Osteocyte (in vitro differentiated cells): ENCODE measurements at regions not wholly inside any gene's neighbourhood (a gene's known extent, or its start where the extent isn't known, plus 50 kb on each side); places are given as distances from the start of the nearest gene placed in this dataset.

Experiments
- DNase-seq: peaks from one replicate; pipeline ENCODE4 v3.0.0; 2021; ENCODE audit warnings: mixed read lengths; ENCODE audit not compliant: unreplicated experiment; ENCODE audit errors: extremely low spot score
- H3K27ac Mint-ChIP-seq: one replicate; pipeline ENCODE4 v1.8.0; 2021; ENCODE audit warnings: mild to moderate bottlenecking, mixed read lengths; ENCODE audit not compliant: unreplicated experiment
- H3K27me3 Mint-ChIP-seq: one replicate; pipeline ENCODE4 v1.8.0; 2021; ENCODE audit warnings: mixed read lengths; ENCODE audit not compliant: unreplicated experiment
- H3K36me3 Mint-ChIP-seq: one replicate; pipeline ENCODE4 v1.8.0; 2021; ENCODE audit warnings: mixed read lengths; ENCODE audit not compliant: unreplicated experiment
- H3K4me1 Mint-ChIP-seq: one replicate; pipeline ENCODE4 v1.8.0; 2021; ENCODE audit warnings: mixed read lengths; ENCODE audit not compliant: unreplicated experiment
- H3K4me3 Mint-ChIP-seq: one replicate; pipeline ENCODE4 v1.8.0; 2021; ENCODE audit warnings: mild to moderate bottlenecking, moderate library complexity, mixed read lengths; ENCODE audit not compliant: unreplicated experiment
- H3K9me3 Mint-ChIP-seq: one replicate; pipeline ENCODE4 v1.8.0; 2021; ENCODE audit warnings: mixed read lengths; ENCODE audit not compliant: unreplicated experiment
- TF ChIP-seq, protein P1 (sequence below): fragments of 200-600 bp; sonication (generic); IDR thresholded peaks from 2 replicates; pipeline ENCODE4 v1.5.0; 2021; ENCODE audit warnings: antibody characterized with exemption, mild to moderate bottlenecking, moderate library complexity

DNA sequence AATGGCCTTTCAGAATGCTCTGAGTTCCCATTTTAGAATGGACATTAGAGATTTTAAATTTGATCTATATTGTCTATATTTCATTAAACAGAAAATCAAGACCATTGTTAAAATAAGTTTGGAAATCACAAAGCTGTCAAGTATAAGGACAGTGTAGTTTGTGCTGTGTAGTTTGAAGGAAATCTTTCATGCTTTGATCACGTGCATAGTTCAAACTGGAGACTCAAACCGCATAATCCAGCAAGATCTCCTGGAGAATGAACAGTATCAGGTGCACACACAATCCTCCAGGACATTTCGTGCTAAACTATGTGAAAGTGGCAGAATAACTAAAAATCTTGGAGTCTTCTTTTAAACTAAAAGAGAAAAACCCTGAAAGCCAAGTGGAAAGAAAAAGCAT, 60.8 kb upstream of the TBXT start:
- Mint-ChIP-seq H3K36me3 (no peaks in the 10 kb centered on the region), H3K27ac (no peak overlapping the region), H3K27me3 (peaks cover 18% of the 10 kb centered on the region), H3K4me1 (no peaks in the 10 kb centered on the region), H3K4me3 (no peak overlapping the region), H3K9me3 (no peaks in the 10 kb centered on the region)
- TF ChIP-seq, protein P1, sequence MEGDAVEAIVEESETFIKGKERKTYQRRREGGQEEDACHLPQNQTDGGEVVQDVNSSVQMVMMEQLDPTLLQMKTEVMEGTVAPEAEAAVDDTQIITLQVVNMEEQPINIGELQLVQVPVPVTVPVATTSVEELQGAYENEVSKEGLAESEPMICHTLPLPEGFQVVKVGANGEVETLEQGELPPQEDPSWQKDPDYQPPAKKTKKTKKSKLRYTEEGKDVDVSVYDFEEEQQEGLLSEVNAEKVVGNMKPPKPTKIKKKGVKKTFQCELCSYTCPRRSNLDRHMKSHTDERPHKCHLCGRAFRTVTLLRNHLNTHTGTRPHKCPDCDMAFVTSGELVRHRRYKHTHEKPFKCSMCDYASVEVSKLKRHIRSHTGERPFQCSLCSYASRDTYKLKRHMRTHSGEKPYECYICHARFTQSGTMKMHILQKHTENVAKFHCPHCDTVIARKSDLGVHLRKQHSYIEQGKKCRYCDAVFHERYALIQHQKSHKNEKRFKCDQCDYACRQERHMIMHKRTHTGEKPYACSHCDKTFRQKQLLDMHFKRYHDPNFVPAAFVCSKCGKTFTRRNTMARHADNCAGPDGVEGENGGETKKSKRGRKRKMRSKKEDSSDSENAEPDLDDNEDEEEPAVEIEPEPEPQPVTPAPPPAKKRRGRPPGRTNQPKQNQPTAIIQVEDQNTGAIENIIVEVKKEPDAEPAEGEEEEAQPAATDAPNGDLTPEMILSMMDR: no peak
- DNase-seq: no peak

DNA sequence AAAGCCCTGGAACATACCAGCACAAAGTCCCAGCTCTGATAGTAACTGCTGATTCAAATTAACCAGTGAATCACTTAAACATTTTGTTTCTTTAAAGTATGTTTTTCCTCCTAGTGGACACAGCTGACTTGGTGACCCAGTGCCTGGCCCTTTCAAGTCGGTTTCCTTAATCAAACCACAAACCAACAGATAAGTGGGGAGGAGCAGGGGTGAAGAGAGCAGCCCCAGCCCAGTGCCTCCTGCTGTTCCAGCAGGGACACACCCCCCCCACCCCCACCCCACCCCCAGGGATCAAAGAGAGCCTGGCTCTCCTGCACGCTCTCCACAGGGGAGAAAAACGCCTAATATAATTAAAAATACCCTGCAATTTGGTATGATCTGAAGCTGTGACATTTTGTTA, 55.4 kb upstream of the TBXT start:
- peak; percentile 25 for DNase-seq
- no peaks in the 10 kb centered on the region for H3K9me3 Mint-ChIP-seq
- H3K4me1 Mint-ChIP-seq: no peaks in the 10 kb centered on the region
- no peak overlapping the region for H3K27ac Mint-ChIP-seq
- H3K27me3 Mint-ChIP-seq: peaks cover 2% of the 10 kb centered on the region
- H3K4me3 Mint-ChIP-seq: no peak overlapping the region
- TF ChIP-seq, protein P1: no peak
- no peaks in the 10 kb centered on the region for H3K36me3 Mint-ChIP-seq

DNA sequence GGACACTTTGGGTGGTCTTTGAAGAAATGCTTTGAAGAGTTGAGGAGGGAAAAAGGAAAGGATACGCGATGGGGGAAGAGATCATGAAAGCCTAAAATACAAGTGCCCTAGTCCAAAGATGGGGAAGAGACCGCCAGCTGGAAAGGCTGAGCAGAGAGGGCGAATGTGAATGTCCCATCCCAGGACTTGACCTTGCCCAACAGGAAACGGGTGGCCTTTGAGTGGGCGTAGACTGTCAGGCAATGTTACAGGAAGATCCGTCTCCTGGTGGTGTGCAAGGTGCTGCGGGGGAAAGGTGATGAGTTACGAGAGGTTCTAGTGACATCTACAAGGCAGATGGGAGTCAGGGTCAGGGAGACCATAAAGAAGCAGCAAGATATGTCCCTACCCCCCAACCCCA, 55.0 kb upstream of the TBXT start:
- H3K9me3 Mint-ChIP-seq: no peaks in the 10 kb centered on the region
- no peaks in the 10 kb centered on the region for H3K36me3 Mint-ChIP-seq
- DNase-seq: peak; percentile 63
- H3K4me3 Mint-ChIP-seq: no peak overlapping the region
- TF ChIP-seq, protein P1: no peak
- H3K27me3 Mint-ChIP-seq: peaks cover 3% of the 10 kb centered on the region
- H3K27ac Mint-ChIP-seq: no peak overlapping the region
- H3K4me1 Mint-ChIP-seq: no peaks in the 10 kb centered on the region

DNA sequence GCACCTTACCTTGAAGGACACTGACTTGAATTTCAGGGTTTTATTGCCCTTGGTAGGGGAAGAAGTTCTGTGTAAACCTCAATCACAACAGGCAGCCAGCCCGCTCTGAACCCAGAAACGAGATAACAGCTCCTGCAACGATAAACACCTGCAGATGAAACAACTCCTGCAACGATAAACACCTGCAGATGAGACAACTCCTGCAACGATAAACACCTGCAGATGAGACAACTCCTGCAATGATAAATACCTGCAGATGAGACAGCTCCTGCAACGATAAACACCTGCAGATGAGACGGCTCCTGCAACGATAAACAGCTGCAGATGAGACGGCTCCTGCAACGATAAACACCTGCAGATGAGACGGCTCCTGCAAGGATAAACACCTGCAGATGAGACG, 54.0 kb upstream of the TBXT start:
- DNase-seq: peak; percentile 46
- Mint-ChIP-seq H3K27me3 (peaks cover 4% of the 10 kb centered on the region), H3K36me3 (no peaks in the 10 kb centered on the region), H3K4me1 (no peaks in the 10 kb centered on the region), H3K27ac (no peak overlapping the region), H3K9me3 (no peaks in the 10 kb centered on the region), H3K4me3 (no peak overlapping the region)
- TF ChIP-seq, protein P1: no peak

DNA sequence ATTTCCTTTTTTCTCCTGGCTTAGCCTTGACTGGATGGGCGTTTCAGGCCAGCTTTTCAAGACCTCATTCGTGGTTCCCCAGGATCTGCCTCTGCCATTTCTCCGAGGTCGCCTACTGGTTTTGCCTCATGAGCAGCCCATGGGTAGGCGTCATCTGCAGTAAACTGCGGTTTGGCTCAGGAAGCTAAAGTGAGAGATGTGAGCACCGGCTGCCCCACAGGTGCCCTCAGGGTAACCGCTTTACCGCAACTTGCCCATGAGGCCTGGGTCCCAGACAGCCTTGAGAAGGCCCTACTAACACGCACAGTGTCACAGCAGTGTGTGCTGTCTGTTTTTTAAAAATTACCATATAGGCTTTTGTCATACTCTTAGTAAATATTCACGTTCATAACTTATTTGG, 53.4 kb upstream of the TBXT start:
- DNase-seq: peak; percentile 69
- H3K27me3 Mint-ChIP-seq: peaks cover 4% of the 10 kb centered on the region
- no peaks in the 10 kb centered on the region for H3K36me3 Mint-ChIP-seq
- H3K4me1 Mint-ChIP-seq: no peaks in the 10 kb centered on the region
- no peak overlapping the region for H3K27ac Mint-ChIP-seq
- no peaks in the 10 kb centered on the region for H3K9me3 Mint-ChIP-seq
- H3K4me3 Mint-ChIP-seq: no peak overlapping the region
- TF ChIP-seq, protein P1: no peak
